Umbilical cord (tissue), 1 donor: ENCODE measurements at regions not wholly inside any gene's neighbourhood (a gene's known extent, or its start where the extent isn't known, plus 50 kb on each side); places are given as distances from the start of the nearest gene placed in this dataset.

Experiments
- DNase-seq: peaks from one replicate; pipeline ENCODE4 v3.0.0-alpha.2; 2015; ENCODE audit warnings: low spot score

- no peak for DNase-seq
Observed at GRCh38 chr20:16220826-16221225, 352.4 kb downstream of the KIF16B start.

DNA sequence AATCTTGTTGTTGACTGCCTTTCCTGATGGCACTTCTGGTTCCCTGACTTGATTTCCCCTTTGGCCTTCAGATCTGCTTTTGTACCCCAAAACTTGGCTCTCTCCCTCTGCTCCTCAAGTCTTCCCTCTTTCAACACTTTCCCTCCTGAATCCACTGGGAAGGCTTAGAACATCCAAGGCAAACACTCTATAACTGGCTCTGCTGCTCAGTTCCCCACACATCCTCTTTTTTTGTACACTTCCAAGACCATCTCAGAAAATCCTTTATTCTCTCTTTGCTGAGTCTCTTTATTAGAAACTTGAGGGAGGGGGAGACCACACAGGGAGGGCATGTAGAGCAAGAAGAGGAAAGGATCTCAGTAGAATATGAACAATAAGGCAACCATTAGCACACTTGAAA is 354.1 kb downstream of the KIF16B start:
- no peak for DNase-seq

DNA sequence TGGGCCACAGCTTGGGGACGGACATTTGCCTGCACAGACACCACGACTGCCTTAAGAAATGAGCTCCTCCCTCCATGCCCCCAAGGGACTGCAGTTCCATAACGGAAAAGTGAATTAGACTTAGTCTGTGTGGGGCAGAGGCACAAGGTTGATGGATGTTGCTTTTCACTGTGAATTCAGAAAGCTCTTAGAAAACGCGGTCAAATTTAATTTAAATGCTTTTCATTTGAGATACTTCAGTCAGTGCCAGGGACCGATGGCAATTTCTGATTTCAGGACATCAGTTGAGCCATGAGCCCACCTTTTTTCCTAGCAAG is 356.4 kb downstream of the KIF16B start:
- no peak for DNase-seq

GRCh38 chr20:16216227-16216913 is 356.9 kb downstream of the KIF16B start:
- DNase-seq, result no peak

DNA sequence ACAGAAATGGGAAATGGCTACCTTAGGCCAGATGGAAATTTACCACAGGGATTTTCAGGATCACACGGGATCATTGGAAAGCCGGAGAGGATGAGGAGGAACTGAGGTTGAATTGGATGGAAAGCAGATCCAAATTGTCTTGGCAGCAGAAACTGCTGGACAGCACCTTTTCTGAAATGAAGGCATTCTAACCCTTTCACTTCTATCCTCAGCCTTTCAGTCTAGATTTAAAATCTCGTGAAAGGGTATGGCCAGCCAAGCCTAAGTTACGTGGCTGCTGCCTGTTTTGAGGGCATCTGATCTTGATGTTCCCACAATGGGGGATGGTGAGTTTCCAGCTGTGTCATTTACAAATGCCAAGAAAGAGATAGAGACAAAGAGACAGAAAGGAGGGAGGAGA is 358.2 kb downstream of the KIF16B start:
- DNase-seq, result peak; percentile 71

DNA sequence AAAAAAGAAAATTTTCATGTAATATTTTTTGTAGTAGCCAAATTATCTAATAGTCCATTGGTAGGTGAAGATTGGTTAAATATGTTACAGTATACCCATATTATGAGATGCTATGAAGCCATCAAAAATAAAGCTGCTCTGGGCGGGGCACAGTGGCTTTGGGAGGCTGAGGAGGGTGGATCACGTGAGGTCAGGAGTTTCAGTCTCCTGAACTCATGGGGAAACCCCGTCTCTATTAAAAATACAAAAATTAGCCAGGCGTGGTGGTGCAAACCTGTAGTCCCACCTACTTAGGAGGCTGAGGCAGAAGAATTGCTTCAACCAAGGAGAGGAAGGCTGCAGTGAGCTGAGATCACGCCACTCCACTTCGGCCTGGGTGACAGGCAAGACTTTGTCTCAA is 360.5 kb downstream of the KIF16B start:
- DNase-seq, result no peak

GRCh38 chr20:16209951-16210361 is 363.3 kb downstream of the KIF16B start:
- no peak for DNase-seq

- DNase-seq, result no peak
Observed at GRCh38 chr20:16209357-16209756, 363.9 kb downstream of the KIF16B start.

GRCh38 chr20:16208443-16208842 is 364.8 kb downstream of the KIF16B start:
- no peak for DNase-seq

DNA sequence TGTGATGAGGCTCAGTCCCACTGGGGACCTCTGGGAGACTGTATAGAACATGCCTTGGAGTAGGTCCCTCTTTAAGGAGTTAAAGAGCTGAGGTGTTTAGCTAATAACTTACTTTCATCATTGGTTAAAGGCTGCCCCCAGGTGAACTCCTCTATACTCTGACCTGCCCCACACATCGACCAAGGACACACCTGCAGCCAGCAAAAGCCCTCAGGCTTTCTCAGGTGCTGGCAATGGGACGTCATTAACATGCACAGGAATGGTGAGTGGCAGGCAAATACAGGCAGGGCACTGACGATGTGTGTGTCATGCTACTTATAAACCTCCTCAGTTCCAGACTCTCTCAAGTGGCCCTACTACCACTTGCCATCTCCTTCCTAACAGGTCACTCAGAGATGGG is 366.4 kb downstream of the KIF16B start:
- no peak for DNase-seq

GRCh38 chr20:16205507-16205906 is 367.7 kb downstream of the KIF16B start:
- no peak for DNase-seq

GRCh38 chr20:16203096-16203495 is 370.2 kb downstream of the KIF16B start:
- no peak for DNase-seq

GRCh38 chr20:16201191-16201590 is 372.1 kb downstream of the KIF16B start:
- no peak for DNase-seq

DNA sequence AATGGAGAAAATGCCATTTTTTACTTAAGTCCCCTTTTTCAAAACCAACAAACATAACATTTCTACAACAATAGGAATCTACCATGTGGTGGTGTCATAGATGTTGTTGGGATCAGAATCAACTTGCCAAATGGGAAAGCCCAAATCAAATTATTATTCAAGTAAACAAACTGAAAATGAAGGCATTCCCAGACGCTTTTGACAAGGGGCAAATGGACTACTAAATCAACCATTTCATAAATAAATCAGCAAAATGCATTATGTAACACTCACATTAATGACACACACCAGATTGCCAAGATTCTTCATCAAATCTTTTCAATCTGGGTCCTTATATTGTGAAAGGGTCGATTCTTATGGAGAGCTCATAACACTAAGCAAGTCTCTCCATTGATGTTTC is 375.6 kb downstream of the KIF16B start:
- no peak for DNase-seq

- peak; percentile 90 for DNase-seq
Observed at GRCh38 chr20:16195671-16196070, 377.6 kb downstream of the KIF16B start.

- DNase-seq, result no peak
Observed at GRCh38 chr20:16194617-16195360, 378.5 kb downstream of the KIF16B start.

DNA sequence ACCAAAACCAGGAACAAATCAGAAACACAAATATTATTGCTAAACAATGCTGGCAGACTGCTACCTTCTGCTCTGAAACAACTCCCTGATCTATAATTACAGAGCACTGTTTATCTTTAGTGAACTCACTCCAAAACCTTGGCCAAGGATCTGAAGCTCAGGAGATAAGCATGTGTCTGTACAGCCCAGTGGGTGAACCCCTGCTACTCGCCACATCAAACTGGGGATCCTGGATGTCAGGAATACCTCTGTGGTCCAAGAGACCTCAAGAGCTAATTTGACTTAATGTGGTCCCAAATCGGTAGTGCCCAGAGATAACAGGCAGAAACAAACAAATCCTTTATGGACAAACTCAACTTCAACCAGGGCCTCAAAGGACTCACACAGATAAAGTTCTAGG is 381.8 kb downstream of the KIF16B start:
- peak; percentile 78 for DNase-seq

- DNase-seq, result no peak
Observed at GRCh38 chr20:16189371-16189770, 383.9 kb downstream of the KIF16B start.

DNA sequence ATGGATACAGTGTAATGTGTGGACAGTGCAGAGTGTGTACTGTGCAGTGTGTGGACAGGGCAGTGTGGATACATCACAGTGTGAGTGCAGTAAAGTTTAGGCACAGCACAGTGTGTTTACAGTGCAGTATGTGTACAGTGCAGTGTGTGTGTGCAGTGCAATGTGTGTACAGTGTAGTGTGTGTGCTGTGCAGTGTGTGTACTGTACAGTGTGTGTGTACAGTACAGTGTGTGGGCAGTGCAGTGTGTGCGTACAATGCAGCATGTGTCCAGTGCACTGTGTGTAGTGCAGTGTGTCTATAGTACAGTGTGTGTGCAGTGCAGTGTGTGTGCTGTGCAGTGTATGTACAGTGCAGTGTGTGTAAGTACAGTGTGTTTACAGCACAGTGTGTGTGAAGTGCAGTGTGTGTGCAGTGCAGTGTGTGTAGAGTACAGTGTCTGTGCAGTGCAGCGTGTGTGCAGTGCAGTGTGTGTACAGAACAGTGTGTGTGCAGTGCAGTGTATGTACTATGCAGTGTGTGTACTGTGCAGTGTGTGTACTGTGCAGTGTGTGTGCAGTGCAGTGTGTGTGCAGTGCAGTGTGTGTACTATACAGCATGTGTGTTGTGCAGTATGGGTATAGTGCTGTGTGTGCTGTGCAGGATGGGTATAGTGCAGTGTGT is 385.2 kb downstream of the KIF16B start:
- no peak for DNase-seq

- no peak for DNase-seq
Observed at GRCh38 chr20:16179919-16180318, 393.3 kb downstream of the KIF16B start.

DNA sequence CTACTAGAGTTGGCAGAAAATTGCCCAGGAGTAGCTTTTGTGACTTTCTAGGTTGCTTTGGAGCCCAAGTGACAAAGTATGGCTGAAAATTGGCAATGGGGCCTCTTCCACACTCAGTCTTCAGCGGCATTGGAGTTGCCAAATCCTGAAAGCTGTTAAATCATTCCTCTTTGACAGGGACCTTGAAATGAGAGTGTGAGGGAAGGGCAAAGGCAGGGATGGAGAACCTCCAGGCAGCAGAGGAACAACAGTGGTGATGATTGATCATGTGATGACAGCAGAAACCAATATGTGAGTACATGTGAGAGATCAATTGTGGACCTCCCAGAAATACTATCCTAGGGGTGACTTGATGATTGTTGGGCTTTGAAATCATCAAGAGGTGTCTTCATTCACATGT is 393.9 kb downstream of the KIF16B start:
- no peak for DNase-seq

DNA sequence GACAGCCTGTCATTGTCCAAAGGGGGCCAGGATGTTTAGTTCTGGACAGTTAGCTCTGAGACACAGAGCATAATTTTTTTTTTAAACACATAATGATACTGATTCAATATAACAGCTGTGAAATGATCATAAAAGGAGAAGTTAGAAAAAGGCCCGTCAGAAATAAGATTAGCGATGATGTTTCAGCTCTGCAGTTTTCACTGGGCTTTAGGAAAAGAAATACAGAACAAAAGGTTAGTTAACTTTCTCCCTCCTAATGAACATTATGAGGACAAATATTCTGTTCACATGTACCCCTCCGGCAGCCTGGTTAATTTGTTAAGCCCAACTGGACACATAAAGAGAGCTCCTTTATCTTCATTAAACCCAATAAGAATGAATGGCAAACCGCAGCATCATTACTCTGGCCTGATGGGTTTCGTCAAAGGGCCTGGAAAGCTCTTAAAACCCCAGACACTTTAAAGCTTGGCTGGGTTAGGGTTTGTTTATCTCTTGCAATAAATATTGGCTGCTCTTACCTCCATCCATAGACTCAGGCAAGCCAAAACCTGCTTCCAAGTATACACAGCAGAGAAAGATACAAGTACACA is 394.6 kb downstream of the KIF16B start:
- peak; percentile 83 for DNase-seq
